GM21723 (cell line): ENCODE measurements at regions not wholly inside any gene's neighbourhood (a gene's known extent, or its start where the extent isn't known, plus 50 kb on each side); places are given as distances from the start of the nearest gene placed in this dataset.
"Not testable (repeated sequence)": the region's sequence is repeated elsewhere in the genome, so short reads cannot be mapped to it uniquely, and the experiment has no call there.

ENCODE experiments used
- ATAC-seq: cut with Tn5 transposase; IDR thresholded peaks from one replicate; pipeline ENCODE4 v1.9.1; 2021; ENCODE audit warnings: mild to moderate bottlenecking, moderate library complexity; ENCODE audit not compliant: unreplicated experiment

DNA sequence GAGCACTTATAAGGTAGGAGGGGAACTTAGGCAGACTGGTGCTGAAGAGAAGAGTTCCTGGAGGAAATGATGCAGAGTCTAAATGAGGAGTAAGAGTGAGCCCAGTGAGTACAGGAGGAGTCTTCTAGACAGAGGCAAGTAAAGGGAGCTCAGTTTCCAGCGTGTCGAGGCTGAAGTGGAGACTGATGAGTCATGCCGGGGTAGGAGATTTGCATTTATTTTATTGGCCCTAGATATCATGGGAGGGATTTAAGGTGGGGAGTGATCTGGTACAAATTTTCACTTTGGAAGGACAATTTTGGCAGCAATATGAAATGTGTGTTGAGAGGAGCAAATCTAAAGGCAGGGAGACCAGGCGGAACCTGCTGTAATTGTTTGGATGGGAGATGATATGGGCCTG lies 157.5 kb downstream of the TTC8 start:
- ATAC-seq = no peak

DNA sequence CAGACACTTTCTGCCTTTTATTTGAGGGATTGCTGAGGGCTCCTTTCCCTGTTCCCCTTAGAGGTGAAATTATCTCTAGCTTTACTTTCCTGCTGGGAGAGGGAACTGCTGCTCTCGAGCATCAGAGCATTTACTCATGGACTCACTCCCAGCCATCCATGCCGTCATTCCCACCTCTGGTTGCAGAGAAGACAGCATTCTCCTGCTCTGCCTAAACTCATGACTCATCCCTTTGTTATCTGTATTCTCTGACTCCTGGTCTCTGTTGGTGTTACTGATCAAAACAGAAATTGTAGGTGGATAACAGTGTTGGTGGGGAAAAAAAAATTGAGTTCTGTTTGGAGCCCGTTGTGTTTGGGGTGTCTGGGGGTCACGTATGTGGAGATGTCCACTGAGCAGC lies 159.3 kb downstream of the TTC8 start:
- ATAC-seq = no peak

DNA sequence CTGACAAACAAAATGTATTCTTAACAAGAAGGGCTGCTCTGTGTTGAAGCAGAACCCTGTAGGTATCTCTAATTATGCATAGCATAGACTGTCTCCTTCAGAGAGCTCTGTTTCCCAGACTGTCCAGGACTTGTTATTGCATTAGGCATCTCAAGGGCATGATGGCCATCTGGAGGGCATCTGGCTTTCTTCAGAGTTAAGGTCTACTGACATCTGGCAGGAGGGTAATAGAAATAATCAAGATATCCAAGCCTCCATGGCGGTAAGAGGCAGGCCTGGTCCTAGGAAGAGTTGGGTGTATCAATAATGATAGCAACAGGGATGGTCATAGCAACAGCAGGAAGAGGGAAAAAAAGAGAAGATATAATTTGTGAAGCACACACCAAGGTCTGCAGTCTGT lies 161.2 kb downstream of the TTC8 start:
- ATAC-seq = no peak

DNA sequence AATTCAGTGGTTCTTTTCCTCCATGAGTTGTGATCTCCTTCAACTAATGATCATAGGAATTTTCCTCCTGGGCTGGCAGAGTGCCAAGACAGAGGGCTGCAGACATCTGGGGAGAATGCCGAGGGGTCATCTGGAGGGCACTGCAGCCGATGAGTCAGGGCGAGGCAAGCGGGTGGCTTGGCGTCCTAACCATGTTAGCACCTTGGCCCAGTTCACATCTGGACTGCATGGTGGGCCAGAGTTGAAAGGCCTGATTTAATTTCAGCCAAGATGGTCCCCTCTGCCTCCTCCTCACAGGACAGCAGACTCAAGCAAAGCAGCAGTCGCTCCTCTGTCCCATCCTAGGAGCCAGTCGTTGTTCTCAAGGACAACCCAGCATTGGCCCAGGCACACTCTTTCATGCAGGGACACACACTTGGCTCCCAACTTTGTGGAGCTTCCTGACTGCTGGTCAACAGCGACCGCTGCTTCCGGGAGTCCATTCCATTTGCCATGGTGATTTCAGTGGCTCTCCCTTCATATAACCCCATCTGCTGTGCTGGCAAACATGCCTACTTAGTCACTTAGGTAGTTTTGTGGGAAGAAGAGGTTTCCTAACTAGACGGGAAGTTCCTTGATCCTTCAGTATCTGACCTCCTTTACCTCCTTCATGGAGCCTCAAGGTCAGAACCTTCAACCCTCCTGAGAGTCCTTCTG lies 161.8 kb downstream of the TTC8 start:
- no peak for ATAC-seq

DNA sequence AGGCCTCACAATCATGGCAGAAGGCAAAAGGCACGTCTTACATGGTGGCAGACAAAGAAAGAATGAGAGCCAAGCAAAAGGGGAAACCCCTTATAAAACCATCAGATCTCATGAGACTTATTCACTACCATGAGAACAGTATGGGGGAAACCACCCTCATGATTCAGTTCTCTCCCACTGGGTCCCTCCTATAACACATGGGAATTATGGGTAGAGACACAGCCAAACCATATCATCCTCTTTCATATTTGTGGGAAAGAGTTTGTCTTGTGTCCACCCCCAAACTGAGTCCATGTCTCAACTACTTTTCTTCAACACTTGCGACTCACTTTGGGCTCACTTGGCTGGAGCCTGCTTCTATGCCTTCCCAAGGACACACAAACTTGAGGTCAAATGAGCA lies 162.5 kb downstream of the TTC8 start:
- not testable (repeated sequence) for ATAC-seq

DNA sequence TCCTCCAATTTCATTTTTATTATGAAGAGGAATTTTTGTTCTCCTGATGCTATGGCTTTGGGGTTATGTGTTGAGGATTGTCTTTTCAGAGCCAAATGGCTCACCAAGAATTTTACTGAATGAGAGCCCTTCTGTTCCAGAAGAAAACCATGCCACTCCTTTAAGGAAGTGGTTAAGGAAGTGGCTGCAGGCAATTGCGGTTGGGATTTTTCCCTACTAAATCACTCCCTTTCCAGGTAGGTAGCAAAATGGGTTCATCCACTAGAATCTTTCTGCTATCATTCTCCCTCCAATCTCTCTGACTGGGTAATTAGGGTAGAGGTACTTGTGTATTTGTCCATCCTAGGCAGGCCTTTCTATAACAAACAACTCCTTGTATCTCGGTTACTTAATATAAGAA lies 163.1 kb downstream of the TTC8 start:
- ATAC-seq = no peak

DNA sequence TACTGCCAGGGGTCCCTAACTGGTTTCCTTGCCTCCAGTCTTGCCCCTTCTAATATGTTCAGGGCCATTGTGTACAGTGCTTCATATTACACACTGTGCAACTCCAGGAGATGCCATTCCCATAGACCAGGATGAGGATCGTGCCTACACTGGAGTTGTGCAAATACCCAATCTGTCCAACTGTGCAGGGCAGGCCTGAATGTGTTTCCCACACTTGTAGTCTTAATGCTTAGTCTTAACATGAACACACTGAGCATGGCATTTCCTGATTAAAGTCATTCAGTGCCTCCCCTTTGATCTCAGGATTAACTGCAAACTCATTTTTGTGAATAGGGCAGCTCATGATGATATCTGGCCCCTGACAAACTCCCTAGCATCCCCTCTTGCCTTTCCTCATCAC lies 165.5 kb downstream of the TTC8 start:
- ATAC-seq = no peak

DNA sequence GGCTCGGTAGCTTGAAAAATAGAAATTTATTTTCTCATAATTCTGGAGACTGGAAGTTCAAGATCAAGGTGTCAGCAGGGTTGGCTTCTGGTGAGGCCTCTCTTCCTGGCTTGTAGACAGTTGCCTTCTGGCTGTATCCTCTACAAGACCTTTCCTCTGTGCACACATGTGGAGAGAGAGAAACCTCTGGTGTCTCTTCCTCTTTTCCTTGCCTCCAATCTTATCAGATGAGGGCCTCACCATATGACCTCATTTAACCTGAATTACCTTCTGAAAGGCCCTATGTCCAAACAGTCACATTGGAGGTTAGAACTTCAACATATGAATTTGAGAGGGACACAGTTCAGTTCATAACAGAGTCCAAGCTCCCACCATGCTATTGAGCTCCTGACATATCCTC lies 166.4 kb downstream of the TTC8 start:
- ATAC-seq = no peak

DNA sequence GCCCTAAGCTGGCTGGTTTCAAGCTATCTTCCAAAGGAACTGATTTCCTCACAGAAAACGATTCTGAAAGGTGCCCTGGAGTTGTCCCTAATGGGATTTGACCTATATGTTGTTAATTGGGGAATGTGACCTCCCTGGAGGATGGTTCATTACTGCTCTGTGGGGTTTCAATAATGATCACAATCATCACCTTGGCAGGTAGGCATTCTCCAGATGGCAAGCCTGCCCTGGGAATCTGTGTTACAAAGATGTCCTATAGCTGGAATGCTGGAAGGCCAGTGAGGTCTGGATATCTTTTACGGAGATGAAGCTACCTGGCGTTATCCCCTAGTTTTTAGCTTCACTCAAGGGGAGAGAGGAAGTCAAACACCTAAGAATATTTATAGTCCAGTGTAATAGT lies 167.6 kb downstream of the TTC8 start:
- no peak for ATAC-seq

DNA sequence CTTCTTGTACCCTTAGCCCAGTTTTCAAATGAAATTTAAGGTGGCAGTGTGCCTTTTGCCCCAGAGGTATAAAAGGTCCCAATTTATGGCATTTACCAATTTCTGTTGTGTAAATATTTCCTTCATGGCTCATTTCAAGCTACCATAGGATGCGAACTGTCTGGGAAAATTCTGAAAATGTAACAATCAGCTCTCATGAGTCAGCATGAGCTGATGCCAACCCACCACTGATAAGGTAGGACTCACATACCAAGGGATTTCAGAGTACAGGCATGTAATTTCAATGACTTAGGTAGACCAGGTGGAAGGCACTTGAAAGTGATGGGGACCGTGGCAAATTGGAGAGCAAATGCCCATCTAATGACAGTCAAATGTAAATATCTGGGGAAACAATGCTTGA lies 169.5 kb downstream of the TTC8 start:
- ATAC-seq = no peak

DNA sequence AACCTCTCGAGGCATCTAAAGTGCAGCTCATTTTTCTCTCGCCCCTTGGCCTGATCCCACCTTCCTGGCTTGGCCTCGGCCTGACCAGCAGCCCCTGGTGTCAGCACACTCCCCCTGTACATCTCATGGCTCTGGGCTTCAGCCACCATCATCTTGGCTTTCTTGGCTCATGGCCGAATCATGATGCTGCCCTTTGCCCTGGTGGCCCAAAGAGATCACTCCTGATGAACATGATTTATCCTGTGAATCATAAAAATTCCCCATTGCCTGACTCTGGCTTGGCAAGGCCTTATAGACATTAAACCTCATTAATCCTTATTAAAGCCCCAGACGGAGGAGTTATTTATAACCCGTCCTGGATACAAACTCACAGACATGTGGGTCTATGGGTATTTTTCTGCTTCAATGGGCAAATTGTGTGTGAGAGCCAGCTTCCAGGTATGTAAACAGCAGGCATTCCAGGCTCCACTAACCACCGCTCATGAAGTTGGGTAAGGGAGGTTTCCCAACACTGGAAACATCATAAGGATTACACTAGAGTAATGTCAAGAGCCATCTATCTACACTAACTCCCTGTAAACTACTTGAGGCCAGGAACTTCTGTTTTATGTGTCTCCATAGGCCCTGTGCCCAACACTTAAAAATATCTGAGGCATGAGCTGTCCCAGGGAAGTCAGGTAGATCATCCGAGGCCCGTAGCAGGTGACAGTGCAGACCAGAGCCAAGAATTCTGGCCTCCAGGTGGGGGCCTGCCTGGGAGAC lies 171.2 kb downstream of the TTC8 start:
- no peak for ATAC-seq

DNA sequence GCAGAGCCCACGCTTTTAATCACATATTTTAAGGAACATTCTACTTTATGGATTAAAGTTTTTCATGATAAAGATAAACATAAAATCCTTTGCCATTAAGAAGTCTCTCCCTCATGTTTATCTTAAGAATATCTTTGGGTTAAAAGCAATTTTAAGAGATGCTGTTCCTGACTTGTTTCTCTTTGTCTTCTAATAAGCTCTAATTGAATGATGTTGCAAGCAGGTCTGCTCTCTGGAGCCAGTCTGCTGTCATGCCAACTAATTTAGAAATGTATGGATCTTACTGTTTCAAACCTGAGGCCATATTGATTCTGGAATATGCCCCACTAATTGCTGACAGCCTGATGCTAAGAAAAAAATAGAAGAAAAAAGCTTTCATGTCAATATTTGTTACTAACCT lies 173.6 kb downstream of the TTC8 start:
- no peak for ATAC-seq

DNA sequence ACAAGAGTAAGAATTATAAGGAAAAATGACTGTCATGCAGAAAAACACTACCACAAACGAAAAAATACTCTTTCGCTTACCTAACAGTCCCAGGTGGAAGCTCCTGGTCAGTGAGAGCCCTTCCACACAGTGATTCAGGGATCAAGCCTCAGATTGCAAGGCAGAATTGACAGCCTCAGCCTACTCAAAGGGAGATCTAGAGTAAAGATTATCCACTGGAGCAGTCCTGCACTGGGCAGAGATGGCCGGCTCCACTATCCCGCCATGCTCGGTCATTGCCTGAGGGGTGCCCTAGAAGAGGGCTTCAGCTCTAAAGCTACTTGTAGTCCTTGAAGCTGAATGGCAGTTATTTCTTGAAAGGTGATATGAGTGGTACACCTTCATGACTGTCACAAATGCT lies 174.7 kb downstream of the TTC8 start:
- no peak for ATAC-seq

DNA sequence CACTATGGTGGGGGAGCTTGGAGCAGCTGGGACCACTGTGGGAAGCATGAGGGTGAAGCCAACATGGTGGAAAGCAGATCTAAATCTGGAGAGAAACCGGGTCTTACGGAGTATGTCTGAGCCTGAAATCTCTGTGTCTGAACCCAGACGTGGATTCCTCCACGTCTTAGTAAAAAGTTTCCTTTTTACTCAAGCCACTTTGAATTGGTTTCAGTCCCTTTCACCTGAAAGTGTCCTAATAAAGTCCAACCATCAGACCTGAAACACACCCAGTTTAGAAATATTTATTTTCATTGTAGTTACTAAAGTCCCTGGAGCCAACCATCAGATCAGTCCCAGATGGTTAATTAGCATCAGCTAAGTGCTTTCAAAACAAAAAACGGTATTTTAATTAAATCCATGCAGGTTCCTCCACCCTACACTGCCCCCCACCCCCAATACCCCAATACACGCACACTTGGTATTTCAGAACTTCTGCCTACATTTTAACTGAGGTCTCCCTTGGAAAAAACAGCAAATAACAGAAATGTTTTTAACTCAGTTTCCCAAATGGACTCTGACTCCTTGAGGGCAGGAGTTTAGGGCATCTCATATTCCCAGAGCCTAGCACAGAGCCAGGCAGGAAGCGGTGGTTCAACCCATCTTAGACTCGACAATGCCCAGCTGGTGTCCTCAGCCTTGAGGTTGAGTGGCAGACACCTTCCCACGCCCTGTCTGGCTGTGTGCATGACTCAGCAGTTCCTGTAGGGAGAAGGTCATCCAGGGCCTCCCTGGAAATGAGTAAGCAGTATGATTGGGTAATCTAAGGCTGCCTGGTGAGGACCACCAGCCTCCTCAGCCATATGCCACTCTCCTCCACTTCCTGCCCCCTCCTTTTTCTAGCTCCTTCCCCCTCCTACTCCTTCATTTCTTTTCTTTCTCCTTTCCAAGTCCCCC lies 175.8 kb downstream of the TTC8 start:
- no peak for ATAC-seq

DNA sequence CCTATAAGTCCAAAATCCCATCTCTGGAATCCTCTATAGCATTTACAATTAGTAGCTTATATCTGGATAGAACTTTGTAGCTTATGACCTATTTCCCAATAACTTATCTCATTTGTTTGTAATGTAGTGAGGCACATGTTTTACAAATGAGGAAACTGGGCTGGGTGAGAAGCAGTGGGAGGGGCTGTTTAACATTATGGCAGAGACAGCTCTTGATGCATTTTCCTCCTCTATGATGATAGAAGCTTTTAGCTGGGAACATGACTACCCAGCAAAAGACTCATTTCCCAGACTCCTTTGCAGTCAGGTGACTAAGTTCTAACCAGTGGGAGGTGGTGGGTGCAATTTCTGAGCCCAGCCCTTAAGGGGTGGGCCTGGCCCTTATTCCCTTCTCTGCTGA lies 179.7 kb downstream of the TTC8 start:
- no peak for ATAC-seq

DNA sequence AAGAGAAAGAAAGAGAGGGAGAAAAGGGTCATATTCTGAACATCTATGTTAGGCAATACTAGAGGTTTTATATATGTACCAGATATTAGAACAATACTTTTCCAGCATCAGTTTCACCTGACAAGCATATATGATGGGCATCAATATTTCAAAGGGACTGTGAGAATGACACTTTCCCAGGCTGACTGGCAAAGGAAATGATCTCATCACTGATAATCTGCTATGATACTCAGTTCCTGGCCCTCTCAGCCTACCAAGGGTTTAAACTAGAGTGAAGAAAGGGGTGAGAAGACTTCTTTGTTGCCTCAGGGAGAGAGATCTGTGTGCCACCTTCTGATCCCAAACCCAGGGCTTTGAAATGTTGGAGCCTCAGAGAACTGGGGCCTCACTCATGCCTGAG lies 183.5 kb downstream of the TTC8 start:
- no peak for ATAC-seq

DNA sequence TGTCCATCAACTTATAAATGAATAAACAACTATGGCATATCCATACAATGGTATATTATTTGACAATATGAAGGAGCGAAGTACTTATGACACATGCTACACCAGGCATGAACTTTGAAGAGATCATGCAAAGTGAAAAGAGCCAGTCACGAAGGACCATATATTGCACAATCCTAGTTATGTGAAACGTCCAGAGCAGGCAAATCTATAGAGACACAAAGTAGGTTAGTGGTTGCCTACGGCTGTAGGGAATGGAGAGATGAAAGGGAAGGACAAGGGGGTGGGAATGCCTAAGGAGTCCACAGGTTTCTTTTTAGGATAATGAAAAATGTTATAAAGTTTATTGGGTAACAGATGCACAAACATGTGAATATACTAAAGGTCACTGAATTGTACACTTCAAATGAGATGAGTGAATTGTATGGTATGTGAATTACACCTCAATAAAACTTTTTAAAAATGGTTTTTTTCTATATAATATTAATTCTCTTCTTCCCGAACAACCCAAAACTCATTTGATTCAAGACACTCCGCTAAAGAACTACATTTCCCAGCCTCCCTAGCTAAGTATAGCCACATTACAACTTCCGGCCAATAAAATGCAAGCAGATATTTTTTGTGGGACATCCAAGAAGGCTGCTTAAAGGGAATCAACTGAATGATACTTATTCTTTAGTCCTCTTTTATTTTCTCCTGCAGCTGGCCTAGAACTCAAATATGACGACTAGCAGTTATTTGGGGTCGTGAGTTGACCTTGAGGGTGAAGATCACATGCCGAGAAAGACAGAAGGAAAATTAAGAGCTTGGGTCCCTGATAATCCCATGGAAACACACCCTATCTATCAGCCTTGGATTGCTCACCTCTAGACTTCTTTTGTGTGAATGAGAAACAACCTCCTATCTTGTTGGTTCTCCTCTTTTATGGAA lies 187.2 kb downstream of the TTC8 start:
- ATAC-seq = no peak

DNA sequence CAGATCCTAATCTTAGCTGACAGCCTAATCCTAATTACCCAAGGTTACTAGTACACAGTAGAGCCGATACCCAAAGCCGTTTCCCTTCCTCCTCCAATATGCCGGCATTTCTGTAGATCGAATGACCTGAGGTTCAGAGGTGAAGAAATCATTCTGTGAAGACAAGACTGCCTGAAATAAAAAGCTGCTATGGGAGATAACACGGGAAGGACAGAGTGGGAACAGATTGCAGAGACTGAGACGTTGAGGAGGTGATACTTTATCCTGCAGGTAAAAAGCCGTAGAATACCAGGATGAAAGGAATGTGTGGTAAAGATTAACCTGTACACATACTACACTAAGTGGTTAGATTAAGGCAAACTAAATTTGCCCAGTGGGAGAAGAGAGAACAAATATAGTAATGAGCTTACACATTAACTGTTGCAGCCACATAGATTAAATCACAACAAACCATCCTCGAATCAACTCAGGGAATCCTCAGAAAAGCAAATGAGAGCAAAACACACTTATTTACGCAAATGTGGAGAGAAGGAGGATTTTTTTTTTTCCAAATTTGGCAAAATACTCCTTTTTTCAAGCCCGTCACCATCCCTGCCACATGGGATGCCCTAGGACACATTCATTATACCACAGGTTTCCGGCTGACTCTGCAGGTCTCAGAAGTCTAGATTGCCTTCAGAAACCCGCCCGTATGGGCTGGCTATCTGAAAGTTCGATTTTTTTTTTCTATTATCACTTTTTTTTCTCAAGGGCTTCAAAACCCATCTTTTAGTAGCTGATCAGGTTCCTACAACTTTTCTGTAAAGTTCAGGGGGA lies 188.0 kb downstream of the TTC8 start:
- ATAC-seq = no peak

DNA sequence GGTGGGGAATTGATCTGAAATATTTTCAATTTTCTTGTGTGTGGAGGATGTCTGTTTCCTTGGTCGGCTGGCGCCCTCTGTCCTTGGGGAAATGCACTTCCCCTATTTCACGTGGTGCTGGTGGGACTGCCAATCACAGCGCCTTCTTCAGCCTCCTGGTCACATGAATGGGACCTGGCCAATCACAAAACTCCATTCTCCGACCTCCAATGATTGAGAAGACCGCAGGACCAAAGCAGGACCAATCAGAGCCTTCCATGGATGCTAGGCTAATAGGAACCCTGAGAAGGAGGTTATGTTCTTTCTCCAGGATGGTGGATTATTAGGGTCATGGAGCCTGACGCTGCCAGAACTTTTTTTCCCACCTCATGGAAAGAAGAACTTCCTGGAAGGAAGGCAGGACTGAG lies 188.7 kb downstream of the TTC8 start:
- no peak for ATAC-seq
